GM23338 (cell line): ENCODE measurements at regions not wholly inside any gene's neighbourhood (a gene's known extent, or its start where the extent isn't known, plus 50 kb on each side); places are given as distances from the start of the nearest gene placed in this dataset.

Experiments
- ATAC-seq: fragments of 200-7000 bp; cut with Tn5 transposase; 3 replicates; pipeline ENCODE4 v1.9.1; 2020
- DNase-seq: peaks from one replicate; pipeline ENCODE4 v3.0.0-alpha.2; 2015; ENCODE audit warnings: low spot score
- H2AFZ ChIP-seq: fragments of 200-600 bp; sonication (generic); 2 replicates; pipeline ENCODE4 v1.8.0; 2016; ENCODE audit warnings: antibody characterized with exemption, mild to moderate bottlenecking, moderate library complexity
- H3F3A ChIP-seq: fragments of 200-600 bp; sonication (generic); replicated peaks from 2 replicates; pipeline ENCODE4 v1.8.0; 2017; ENCODE audit warnings: antibody characterized with exemption, mixed run types, low read depth
- H3K27ac ChIP-seq: fragments of 200-600 bp; sonication (generic); 2 replicates; pipeline ENCODE4 v1.6.1; 2016; ENCODE audit warnings: low read depth
- H3K27me3 ChIP-seq: fragments of 200-600 bp; sonication (generic); 2 replicates; pipeline ENCODE4 v1.8.0; 2016; ENCODE audit warnings: mild to moderate bottlenecking, mixed run types, moderate library complexity; ENCODE audit not compliant: insufficient read depth
- H3K36me3 ChIP-seq: fragments of 200-600 bp; sonication (generic); 2 replicates; pipeline ENCODE4 v1.8.0; 2016; ENCODE audit warnings: mild to moderate bottlenecking; ENCODE audit not compliant: insufficient read depth
- H3K4me1 ChIP-seq: fragments of 200-600 bp; sonication (generic); 2 replicates; pipeline ENCODE4 v1.8.0; 2016; ENCODE audit warnings: mild to moderate bottlenecking, moderate library complexity; ENCODE audit not compliant: insufficient read depth
- H3K4me2 ChIP-seq: fragments of 200-600 bp; sonication (generic); 2 replicates; pipeline ENCODE4 v1.7.1; 2017; ENCODE audit warnings: mixed run types
- H3K4me3 ChIP-seq: fragments of 200-600 bp; sonication (generic); 2 replicates; pipeline ENCODE4 v1.6.1; 2016; ENCODE audit warnings: mixed run types
- H3K79me2 ChIP-seq: fragments of 200-600 bp; sonication (generic); replicated peaks from 2 replicates; pipeline ENCODE4 v1.8.0; 2017; ENCODE audit warnings: mild to moderate bottlenecking; ENCODE audit not compliant: insufficient read depth
- H3K9me2 ChIP-seq: fragments of 200-600 bp; sonication (generic); 2 replicates; pipeline ENCODE4 v1.8.0; 2017; ENCODE audit not compliant: insufficient read depth
- H4K20me1 ChIP-seq: fragments of 200-600 bp; sonication (generic); replicated peaks from 2 replicates; pipeline ENCODE4 v1.8.0; 2017; ENCODE audit warnings: mild to moderate bottlenecking; ENCODE audit not compliant: insufficient read depth
- H3K27ac Mint-ChIP-seq: 2 replicates; pipeline ENCODE4 v1.8.0; 2020; ENCODE audit warnings: inconsistent platforms, mild to moderate bottlenecking, moderate library complexity, mixed read lengths
- H3K27me3 Mint-ChIP-seq: 3 replicates; pipeline ENCODE4 v1.8.0; 2022; ENCODE audit warnings: low read depth, mild to moderate bottlenecking, moderate library complexity, mixed read lengths, inconsistent platforms; ENCODE audit not compliant: insufficient read depth, poor library complexity
- H3K36me3 Mint-ChIP-seq: 3 replicates; pipeline ENCODE4 v1.8.0; 2021; ENCODE audit warnings: low read depth, mild to moderate bottlenecking, inconsistent platforms, moderate library complexity, mixed read lengths
- H3K4me1 Mint-ChIP-seq: 3 replicates; pipeline ENCODE4 v1.8.0; 2020; ENCODE audit warnings: mild to moderate bottlenecking, inconsistent platforms, mixed read lengths
- H3K4me3 Mint-ChIP-seq: 3 replicates; pipeline ENCODE4 v1.8.0; 2021; ENCODE audit warnings: moderate library complexity, mild to moderate bottlenecking, inconsistent platforms, mixed read lengths
- H3K9me3 Mint-ChIP-seq: 3 replicates; pipeline ENCODE4 v1.8.0; 2020; ENCODE audit warnings: moderate library complexity, mild to moderate bottlenecking, inconsistent platforms, mixed read lengths
- CREB1 ChIP-seq: fragments of 250-450 bp; sonication (Bioruptor Pico); IDR thresholded peaks from 2 replicates; pipeline ENCODE4 v1.5.0; 2020; ENCODE audit warnings: low read depth, mild to moderate bottlenecking, moderate library complexity
- EZH2 ChIP-seq: fragments of 200-600 bp; sonication (generic); IDR thresholded peaks from one replicate; pipeline ENCODE4 v1.8.0; 2017; ENCODE audit warnings: antibody characterized with exemption, mild to moderate bottlenecking, low read depth; ENCODE audit not compliant: unreplicated experiment
- EZH2phosphoT487 ChIP-seq: fragments of 200-600 bp; sonication (generic); IDR thresholded peaks from one replicate; pipeline ENCODE4 v1.8.1; 2018; ENCODE audit warnings: antibody characterized with exemption; ENCODE audit not compliant: unreplicated experiment
- JUNB ChIP-seq: IDR thresholded peaks from one replicate; pipeline ENCODE4 v1.6.1; 2016; ENCODE audit warnings: antibody characterized with exemption; ENCODE audit not compliant: unreplicated experiment
- NANOG ChIP-seq: IDR thresholded peaks from 2 replicates; pipeline ENCODE4 v1.6.1; 2016; ENCODE audit warnings: antibody characterized with exemption, borderline replicate concordance
- POLR2AphosphoS5 ChIP-seq: IDR thresholded peaks from 2 replicates; pipeline ENCODE4 v1.6.1; 2016; ENCODE audit warnings: antibody characterized with exemption, low read depth
- STAT1 ChIP-seq: IDR thresholded peaks from one replicate; pipeline ENCODE4 v1.6.1; 2016; ENCODE audit warnings: antibody characterized with exemption; ENCODE audit not compliant: unreplicated experiment
- ZNF331 ChIP-seq: fragments of 250-450 bp; sonication (Bioruptor Pico); IDR thresholded peaks from 2 replicates; pipeline ENCODE4 v1.5.0; 2020; ENCODE audit warnings: low read depth, mild to moderate bottlenecking, moderate library complexity
- ZNF462 ChIP-seq: fragments of 250-450 bp; sonication (Bioruptor Pico); IDR thresholded peaks from 2 replicates; pipeline ENCODE4 v1.5.0; 2020; ENCODE audit warnings: mild to moderate bottlenecking, moderate library complexity
- TF ChIP-seq, protein P1 (sequence below): IDR thresholded peaks from one replicate; pipeline ENCODE4 v1.6.1; 2018; ENCODE audit warnings: antibody characterized with exemption; ENCODE audit not compliant: unreplicated experiment
- TF ChIP-seq, protein P2 (sequence below), 2 experiments: fragments of 200-600 bp in 1 of 2; sonication (generic) in 1 of 2; conservative IDR thresholded peaks; 2 replicates each; pipeline versions ENCODE4 v1.5.1 to v1.6.1; 2016 to 2017; ENCODE audit warnings: antibody characterized with exemption in 2 of 2, low read depth in 2 of 2, mild to moderate bottlenecking in 2 of 2, moderate library complexity in 1 of 2
- TF ChIP-seq, protein P3 (sequence below): IDR thresholded peaks from 2 replicates; pipeline ENCODE4 v1.6.1; 2016; ENCODE audit warnings: antibody characterized with exemption

DNA sequence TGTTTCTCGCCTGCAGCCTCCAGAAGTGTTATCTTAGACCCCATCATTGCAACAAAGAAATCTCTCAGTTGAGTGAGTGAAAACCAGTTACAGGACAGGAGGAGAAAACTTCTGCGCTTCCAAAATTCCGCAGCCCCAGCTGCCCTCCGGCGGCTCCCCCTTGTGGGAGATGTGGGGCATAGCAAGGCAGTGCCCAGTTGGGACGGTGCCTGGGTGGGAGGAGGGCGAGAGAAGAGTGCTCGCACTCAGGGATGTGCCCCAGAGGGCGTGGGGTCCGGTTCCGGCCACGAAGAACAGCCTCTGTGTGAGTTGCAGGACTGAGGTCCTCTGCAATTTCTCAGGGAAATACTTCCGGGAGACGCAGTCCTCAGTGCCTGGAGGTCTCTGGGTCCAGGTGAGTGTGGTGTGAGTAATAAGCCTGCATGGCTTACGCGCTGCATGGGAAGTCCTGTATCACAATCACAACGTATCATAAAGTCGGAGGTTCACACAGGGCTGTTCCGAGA is 87.0 kb upstream of the BLID start (continued):
- TF ChIP-seq, protein P1, sequence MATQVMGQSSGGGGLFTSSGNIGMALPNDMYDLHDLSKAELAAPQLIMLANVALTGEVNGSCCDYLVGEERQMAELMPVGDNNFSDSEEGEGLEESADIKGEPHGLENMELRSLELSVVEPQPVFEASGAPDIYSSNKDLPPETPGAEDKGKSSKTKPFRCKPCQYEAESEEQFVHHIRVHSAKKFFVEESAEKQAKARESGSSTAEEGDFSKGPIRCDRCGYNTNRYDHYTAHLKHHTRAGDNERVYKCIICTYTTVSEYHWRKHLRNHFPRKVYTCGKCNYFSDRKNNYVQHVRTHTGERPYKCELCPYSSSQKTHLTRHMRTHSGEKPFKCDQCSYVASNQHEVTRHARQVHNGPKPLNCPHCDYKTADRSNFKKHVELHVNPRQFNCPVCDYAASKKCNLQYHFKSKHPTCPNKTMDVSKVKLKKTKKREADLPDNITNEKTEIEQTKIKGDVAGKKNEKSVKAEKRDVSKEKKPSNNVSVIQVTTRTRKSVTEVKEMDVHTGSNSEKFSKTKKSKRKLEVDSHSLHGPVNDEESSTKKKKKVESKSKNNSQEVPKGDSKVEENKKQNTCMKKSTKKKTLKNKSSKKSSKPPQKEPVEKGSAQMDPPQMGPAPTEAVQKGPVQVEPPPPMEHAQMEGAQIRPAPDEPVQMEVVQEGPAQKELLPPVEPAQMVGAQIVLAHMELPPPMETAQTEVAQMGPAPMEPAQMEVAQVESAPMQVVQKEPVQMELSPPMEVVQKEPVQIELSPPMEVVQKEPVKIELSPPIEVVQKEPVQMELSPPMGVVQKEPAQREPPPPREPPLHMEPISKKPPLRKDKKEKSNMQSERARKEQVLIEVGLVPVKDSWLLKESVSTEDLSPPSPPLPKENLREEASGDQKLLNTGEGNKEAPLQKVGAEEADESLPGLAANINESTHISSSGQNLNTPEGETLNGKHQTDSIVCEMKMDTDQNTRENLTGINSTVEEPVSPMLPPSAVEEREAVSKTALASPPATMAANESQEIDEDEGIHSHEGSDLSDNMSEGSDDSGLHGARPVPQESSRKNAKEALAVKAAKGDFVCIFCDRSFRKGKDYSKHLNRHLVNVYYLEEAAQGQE, result no peak

DNA sequence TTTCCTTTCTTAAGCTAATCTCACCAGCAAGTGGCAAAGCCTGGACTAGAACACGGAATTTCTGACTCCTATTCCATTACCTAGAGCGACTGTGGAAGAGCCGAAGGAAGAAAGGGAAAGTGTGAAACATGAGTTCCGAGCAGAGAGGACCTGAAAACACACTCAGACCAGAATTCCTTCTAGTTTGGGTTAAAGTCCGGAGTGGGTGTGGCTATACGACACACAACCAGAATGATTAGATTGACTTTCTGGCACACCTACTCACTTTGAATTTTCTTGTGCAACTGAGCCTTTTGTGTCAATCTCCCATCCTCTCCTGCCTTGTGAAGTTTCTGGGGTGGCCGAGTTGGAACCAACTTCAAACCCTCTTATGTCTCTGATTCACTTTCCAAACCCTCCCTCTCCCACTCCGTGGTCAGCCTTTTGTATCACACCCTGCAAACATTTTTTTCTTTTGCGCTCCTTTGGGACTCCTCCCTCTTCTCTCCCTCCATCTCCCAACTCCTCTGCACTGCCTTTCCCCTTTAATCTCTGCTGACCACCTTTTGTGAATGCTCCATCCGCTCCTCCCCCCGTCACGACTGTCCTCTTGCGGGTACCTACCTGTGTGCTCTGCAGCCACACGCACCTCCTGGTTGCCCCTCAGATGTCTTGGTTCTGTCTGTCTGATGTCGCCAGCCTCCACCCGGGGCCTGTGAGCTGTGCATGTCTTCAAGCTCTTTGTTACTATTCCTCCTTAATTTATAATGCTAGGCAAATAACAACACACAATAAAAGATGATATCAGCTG is 86.3 kb upstream of the BLID start:
- DNase-seq (peak; percentile 40), ATAC-seq (peak; percentile 83)
- 0 out of 2 replicates have a peak, but pooled peaks cover 5% of the 10 kb centered on the region for H3K9me2 ChIP-seq
- peak overlapping the region; percentile 38; the same call in 2 of the 3 replicates for H3K4me3 Mint-ChIP-seq
- H3K27me3 ChIP-seq, result no peaks in the 10 kb centered on the region
- no peak overlapping the region for H3K27ac ChIP-seq
- peak overlapping the region; percentile 99 for H2AFZ ChIP-seq
- peaks cover 6% of the 10 kb centered on the region for H3K4me1 Mint-ChIP-seq
- H3K4me3 ChIP-seq, result peak overlapping the region; percentile 39
- peak overlapping the region; percentile 67 for H3K4me2 ChIP-seq
- H3K36me3 Mint-ChIP-seq, result no peaks in the 10 kb centered on the region
- no peak overlapping the region for H3K27ac Mint-ChIP-seq
- H3K27me3 Mint-ChIP-seq, result peaks cover 10% of the 10 kb centered on the region
- H3K79me2 ChIP-seq, result no peaks in the 10 kb centered on the region
- peaks cover 9% of the 10 kb centered on the region for H3K4me1 ChIP-seq
- no peaks in the 10 kb centered on the region for H3K9me3 Mint-ChIP-seq
- H3F3A ChIP-seq, result no peaks in the 10 kb centered on the region
- H4K20me1 ChIP-seq, result no peaks in the 10 kb centered on the region
- no peaks in the 10 kb centered on the region for H3K36me3 ChIP-seq
- TF ChIP-seq NANOG, result no peak
- TF ChIP-seq, protein P2, sequence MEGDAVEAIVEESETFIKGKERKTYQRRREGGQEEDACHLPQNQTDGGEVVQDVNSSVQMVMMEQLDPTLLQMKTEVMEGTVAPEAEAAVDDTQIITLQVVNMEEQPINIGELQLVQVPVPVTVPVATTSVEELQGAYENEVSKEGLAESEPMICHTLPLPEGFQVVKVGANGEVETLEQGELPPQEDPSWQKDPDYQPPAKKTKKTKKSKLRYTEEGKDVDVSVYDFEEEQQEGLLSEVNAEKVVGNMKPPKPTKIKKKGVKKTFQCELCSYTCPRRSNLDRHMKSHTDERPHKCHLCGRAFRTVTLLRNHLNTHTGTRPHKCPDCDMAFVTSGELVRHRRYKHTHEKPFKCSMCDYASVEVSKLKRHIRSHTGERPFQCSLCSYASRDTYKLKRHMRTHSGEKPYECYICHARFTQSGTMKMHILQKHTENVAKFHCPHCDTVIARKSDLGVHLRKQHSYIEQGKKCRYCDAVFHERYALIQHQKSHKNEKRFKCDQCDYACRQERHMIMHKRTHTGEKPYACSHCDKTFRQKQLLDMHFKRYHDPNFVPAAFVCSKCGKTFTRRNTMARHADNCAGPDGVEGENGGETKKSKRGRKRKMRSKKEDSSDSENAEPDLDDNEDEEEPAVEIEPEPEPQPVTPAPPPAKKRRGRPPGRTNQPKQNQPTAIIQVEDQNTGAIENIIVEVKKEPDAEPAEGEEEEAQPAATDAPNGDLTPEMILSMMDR (conservative IDR thresholded peaks at IDR 0.05; ENCODE audit: low read depth in 2 of 2), result no peak
- no peak for TF ChIP-seq ZNF462 (CRISPR knock-in tag)
- TF ChIP-seq, protein P3, sequence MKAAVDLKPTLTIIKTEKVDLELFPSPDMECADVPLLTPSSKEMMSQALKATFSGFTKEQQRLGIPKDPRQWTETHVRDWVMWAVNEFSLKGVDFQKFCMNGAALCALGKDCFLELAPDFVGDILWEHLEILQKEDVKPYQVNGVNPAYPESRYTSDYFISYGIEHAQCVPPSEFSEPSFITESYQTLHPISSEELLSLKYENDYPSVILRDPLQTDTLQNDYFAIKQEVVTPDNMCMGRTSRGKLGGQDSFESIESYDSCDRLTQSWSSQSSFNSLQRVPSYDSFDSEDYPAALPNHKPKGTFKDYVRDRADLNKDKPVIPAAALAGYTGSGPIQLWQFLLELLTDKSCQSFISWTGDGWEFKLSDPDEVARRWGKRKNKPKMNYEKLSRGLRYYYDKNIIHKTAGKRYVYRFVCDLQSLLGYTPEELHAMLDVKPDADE, result no peak
- TF ChIP-seq CREB1, result no peak
- TF ChIP-seq POLR2AphosphoS5, result no peak
- TF ChIP-seq EZH2, result no peak
- TF ChIP-seq ZNF331, result no peak
- no peak for TF ChIP-seq STAT1
- TF ChIP-seq EZH2phosphoT487, result no peak
- no peak for TF ChIP-seq JUNB
